Stimulated activated naive CD8-positive, alpha-beta T cell treated with anti-CD3 and anti-CD28 coated beads, Interleukin-15, Interleukin-2, amounts not matched to agents 100 ng/mL and 50 ng/mL, for 24 hours (primary cell): ENCODE measurements at regions not wholly inside any gene's neighbourhood (a gene's known extent, or its start where the extent isn't known, plus 50 kb on each side); places are given as distances from the start of the nearest gene placed in this dataset.
"Not testable (repeated sequence)": the region's sequence is repeated elsewhere in the genome, so short reads cannot be mapped to it uniquely, and the experiment has no call there.

Experiments used
- H3K27ac Mint-ChIP-seq: one replicate; pipeline ENCODE4 v1.8.0; 2021; ENCODE audit warnings: mild to moderate bottlenecking, mixed read lengths
- H3K27me3 Mint-ChIP-seq: one replicate; pipeline ENCODE4 v1.8.0; 2021; ENCODE audit warnings: mixed read lengths
- H3K36me3 Mint-ChIP-seq: one replicate; pipeline ENCODE4 v1.8.0; 2021; ENCODE audit warnings: low read depth, mixed read lengths
- H3K4me1 Mint-ChIP-seq: one replicate; pipeline ENCODE4 v1.8.0; 2021; ENCODE audit warnings: low read depth, mixed read lengths
- H3K4me3 Mint-ChIP-seq: one replicate; pipeline ENCODE4 v1.8.0; 2021; ENCODE audit warnings: mild to moderate bottlenecking, mixed read lengths
- H3K9me3 Mint-ChIP-seq: one replicate; pipeline ENCODE4 v1.8.0; 2021; ENCODE audit warnings: mixed read lengths

DNA sequence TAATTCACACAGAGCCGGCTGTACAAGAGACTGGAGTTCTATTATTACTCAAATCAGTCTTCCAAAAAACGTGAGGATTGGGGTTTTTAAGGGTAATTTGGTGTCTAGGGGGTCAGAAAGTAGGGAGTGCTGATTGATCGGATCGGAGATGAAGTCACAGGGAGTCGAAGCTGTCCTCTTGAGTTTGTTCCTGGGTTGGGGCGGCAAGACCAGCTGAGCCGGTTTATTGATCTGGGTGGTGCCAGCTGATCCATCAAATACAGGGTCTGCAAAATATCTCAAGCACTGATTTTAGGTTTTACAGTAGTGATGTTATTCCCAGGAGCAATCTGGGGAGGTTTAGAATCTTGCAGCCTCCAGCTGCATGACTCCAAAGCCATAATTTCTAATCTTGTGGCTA, 262.7 kb downstream of the KCNRG start:
- peaks cover 4% of the 10 kb centered on the region for H3K27me3 Mint-ChIP-seq
- peaks cover 11% of the 10 kb centered on the region for H3K9me3 Mint-ChIP-seq
- H3K4me3 Mint-ChIP-seq: no peak overlapping the region
- H3K27ac Mint-ChIP-seq: no peak overlapping the region
- H3K36me3 Mint-ChIP-seq: peaks cover 6% of the 10 kb centered on the region
- no peaks in the 10 kb centered on the region for H3K4me1 Mint-ChIP-seq

DNA sequence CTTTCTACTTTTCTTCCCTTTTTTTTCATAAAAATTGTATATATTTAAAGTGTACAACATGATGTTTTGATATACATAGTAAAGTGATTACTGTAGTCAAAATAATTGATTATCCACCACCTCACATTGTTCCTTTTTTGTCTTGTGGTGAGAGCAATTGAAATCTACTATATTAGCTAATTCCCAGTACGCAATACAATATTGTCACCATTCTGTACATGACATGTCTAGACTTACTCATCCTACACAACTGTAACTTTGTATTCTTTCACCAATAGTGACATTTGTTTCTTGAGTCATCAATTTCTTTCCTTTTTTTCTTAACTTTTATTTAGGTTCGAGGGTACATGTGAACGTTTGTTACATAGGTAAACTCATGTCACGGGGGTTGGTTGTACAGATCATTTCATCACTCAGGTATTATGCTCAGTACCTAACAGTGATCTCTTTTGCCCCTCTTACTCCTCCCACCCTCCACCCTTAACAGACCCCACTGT, 265.2 kb downstream of the KCNRG start:
- no peak overlapping the region for H3K27ac Mint-ChIP-seq
- peaks cover 6% of the 10 kb centered on the region for H3K36me3 Mint-ChIP-seq
- H3K4me1 Mint-ChIP-seq: peaks cover 12% of the 10 kb centered on the region
- H3K9me3 Mint-ChIP-seq: peaks cover 11% of the 10 kb centered on the region
- peaks cover 9% of the 10 kb centered on the region for H3K27me3 Mint-ChIP-seq
- H3K4me3 Mint-ChIP-seq: no peak overlapping the region

DNA sequence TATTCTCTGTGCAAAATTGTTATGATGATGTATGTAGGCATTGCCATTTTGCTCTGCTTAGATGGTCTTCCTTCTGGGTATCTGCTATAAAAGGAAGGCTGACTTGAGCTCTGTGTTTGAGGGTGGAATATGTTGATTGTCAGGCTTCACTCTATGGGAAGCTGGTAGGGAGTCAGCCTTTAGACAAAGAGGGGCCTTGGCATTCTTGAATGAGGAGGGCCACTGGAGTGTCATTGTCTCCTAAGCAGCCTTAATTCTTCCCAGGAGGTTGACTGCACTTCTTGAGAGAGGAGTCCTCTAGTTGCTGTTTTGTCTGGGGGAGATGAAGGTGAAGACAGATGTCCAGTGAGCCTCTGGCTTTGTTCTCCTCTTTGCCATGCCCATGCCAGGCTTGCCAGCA, 266.8 kb downstream of the KCNRG start:
- Mint-ChIP-seq H3K9me3 (peaks cover 11% of the 10 kb centered on the region), H3K27me3 (peaks cover 9% of the 10 kb centered on the region), H3K4me1 (peaks cover 12% of the 10 kb centered on the region), H3K36me3 (peaks cover 6% of the 10 kb centered on the region), H3K27ac (no peak overlapping the region), H3K4me3 (no peak overlapping the region)

DNA sequence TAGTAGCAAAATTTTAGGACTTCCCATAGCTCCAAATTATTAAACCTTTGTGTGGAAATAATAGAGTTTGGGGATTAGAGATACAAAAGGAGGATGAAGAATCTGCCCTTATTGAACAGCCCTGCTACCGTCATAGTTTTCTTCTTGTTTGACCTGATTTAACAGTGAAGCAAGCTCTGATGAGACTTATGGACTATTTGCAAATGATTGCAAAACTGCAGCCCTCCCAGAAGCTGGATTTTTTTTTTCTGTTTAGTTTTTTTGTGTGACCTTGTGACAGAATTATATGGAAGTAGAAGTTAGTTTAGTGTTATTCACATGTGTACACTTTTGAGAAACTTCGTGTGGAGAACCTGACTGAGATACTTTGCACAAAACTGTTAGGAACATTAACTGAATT, 267.8 kb downstream of the KCNRG start:
- H3K9me3 Mint-ChIP-seq: peaks cover 6% of the 10 kb centered on the region
- peaks cover 12% of the 10 kb centered on the region for H3K4me1 Mint-ChIP-seq
- H3K27ac Mint-ChIP-seq: no peak overlapping the region
- H3K4me3 Mint-ChIP-seq: no peak overlapping the region
- H3K27me3 Mint-ChIP-seq: peaks cover 9% of the 10 kb centered on the region
- peaks cover 6% of the 10 kb centered on the region for H3K36me3 Mint-ChIP-seq

DNA sequence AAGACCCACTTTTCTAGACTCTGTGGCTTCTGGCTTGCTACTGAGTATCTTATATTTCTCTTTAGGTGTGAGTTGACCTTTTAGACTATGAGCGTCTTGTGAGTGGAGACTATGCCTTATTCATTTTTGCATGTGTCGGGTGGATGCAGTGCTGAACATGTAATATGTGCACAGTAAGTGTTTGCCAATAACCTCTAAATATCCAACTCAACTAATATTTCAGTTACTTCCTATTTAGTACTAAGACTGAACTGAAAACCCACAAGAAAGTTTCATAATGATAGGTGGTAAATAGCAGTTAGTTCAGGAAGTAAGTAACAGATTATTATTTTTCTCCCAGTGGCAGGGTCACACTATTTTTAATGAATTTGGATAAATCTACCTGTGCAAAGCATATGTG, 269.3 kb downstream of the KCNRG start:
- Mint-ChIP-seq H3K9me3 (peaks cover 6% of the 10 kb centered on the region), H3K27ac (no peak overlapping the region)

DNA sequence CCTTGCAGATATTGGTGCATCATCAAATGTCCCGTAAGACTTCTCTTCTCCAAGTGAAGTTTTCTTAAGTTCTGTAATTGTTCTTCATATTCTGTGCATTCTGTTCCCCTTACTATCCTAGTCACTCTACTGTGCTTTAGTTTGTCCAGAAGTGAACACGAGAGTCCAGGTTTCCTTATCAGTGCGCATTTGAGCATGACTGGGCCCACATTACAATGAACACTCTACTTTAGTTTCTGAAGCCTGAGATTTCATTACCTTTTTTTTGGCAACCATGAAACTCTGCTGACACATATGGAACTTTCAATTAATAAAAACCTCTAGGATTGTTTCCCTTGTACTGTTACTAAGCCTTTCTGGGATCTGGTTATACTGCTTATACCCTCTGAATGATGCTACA, 270.0 kb downstream of the KCNRG start:
- H3K27ac Mint-ChIP-seq: no peak overlapping the region
- peaks cover 6% of the 10 kb centered on the region for H3K36me3 Mint-ChIP-seq
- H3K27me3 Mint-ChIP-seq: peaks cover 9% of the 10 kb centered on the region
- H3K4me1 Mint-ChIP-seq: peaks cover 12% of the 10 kb centered on the region
- no peak overlapping the region for H3K4me3 Mint-ChIP-seq
- H3K9me3 Mint-ChIP-seq: peaks cover 6% of the 10 kb centered on the region

More for the DNA sequence above, 269.3 kb downstream of the KCNRG start:
- no peak overlapping the region for H3K4me3 Mint-ChIP-seq
- H3K36me3 Mint-ChIP-seq: peaks cover 6% of the 10 kb centered on the region
- peaks cover 12% of the 10 kb centered on the region for H3K4me1 Mint-ChIP-seq
- H3K27me3 Mint-ChIP-seq: peaks cover 9% of the 10 kb centered on the region

DNA sequence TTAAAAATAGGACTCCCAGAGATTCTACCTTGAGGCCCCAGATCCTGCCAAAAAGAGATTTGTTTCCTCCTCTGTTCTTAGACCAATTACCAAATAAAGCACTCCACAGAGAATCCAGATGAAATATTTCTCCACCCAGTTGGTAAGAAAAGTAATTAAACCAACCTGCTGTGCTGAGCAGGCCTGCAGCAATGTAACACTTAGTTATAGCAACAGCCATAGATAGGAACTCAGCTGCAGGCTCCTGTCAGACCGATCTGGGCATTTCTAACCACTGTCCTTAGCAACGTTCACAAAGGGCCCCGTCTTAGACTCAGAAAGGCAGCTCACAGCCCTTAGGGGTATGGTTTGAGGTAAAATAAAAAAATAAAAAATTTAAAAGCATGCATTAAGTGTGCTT, 271.1 kb downstream of the KCNRG start:
- H3K4me3 Mint-ChIP-seq: no peak overlapping the region
- peaks cover 12% of the 10 kb centered on the region for H3K4me1 Mint-ChIP-seq
- peaks cover 6% of the 10 kb centered on the region for H3K36me3 Mint-ChIP-seq
- no peak overlapping the region for H3K27ac Mint-ChIP-seq
- H3K27me3 Mint-ChIP-seq: peaks cover 5% of the 10 kb centered on the region
- peaks cover 6% of the 10 kb centered on the region for H3K9me3 Mint-ChIP-seq

DNA sequence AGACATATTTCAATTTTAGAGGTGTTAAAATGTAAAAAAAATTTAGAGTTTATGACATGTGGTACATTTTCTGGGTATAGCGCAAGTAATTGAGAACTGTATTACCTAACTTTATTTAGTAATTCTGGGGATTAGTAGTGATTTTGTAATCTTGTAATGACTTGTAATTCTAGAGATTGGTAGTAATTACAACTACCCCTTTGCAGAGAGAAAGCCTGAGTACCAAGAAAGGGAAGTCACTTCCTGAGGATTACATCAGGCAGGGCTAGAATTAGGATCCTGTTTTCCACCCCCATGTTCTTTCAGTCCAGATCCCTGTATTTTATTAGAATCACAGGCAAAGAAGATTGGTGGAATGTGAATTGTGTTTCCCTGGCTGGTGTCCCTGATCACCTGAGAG, 274.9 kb downstream of the KCNRG start:
- H3K27me3 Mint-ChIP-seq: no peaks in the 10 kb centered on the region
- no peaks in the 10 kb centered on the region for H3K36me3 Mint-ChIP-seq
- peaks cover 8% of the 10 kb centered on the region for H3K4me1 Mint-ChIP-seq
- H3K9me3 Mint-ChIP-seq: no peaks in the 10 kb centered on the region
- no peak overlapping the region for H3K4me3 Mint-ChIP-seq
- H3K27ac Mint-ChIP-seq: no peak overlapping the region

DNA sequence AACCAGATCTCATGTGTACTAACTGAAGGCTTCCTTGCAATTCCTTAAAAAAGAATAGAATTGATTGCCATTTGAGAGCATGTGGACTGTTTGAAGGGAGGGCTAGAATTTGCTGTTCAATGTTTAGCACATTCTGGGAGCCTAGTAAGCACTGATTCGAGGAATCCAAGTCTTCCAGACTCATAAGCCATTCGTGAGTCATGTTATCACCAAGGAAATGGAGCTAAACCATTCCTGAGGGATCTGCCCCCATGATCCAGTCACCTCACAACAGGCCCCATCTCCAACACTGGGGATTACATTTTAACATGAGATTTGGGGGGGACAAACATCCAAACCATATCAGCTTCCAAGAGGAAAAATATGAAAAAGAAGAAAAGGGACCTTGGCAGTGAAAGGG, 276.4 kb downstream of the KCNRG start:
- no peak overlapping the region for H3K27ac Mint-ChIP-seq

DNA sequence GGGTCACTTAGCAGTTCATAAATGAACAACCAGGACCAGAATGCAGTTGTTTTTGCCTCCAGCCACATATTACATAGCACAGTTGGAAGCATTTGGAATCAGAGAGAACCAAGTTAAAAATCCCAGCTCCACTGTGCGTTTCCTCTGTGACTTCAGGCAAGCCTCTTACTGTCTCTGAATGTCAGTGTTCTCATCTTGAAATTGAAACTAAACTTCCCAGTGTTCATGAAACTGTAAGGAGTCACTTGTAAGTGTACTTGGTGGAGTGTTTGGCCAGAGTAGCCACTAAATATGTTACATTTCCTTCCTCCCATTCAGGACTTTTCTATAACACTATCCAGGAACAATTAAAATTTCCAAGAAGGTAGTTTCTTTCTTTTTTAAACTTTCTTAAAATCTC, 276.8 kb downstream of the KCNRG start:
- H3K27ac Mint-ChIP-seq: no peak overlapping the region

More for the DNA sequence above, 276.4 kb downstream of the KCNRG start:
- no peaks in the 10 kb centered on the region for H3K27me3 Mint-ChIP-seq
- H3K36me3 Mint-ChIP-seq: no peaks in the 10 kb centered on the region
- H3K4me3 Mint-ChIP-seq: no peak overlapping the region
- H3K4me1 Mint-ChIP-seq: peaks cover 6% of the 10 kb centered on the region
- H3K9me3 Mint-ChIP-seq: no peaks in the 10 kb centered on the region

DNA sequence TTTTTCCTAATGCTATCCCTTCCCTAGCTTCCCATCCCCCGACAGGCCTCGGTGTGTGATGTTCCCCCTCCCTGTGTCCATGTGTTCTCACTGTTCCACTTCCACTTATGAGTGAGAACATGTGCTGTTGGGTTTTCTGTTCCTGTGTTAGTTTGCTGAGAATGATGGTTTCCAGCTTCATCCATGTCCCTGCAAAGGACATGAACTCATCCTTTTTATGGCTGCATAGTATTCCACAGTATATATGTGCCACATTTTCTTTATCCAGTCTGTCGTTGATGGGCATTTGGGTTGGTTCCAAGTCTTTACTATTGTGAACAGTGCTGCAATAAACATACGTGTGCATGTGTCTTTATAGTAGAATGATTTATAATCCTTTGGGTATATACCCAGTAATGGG, 279.2 kb downstream of the KCNRG start:
- H3K4me3 Mint-ChIP-seq, H3K36me3 Mint-ChIP-seq, H3K27ac Mint-ChIP-seq, H3K9me3 Mint-ChIP-seq: not testable (repeated sequence)
- H3K27me3 Mint-ChIP-seq: peaks cover 15% of the 10 kb centered on the region
- H3K4me1 Mint-ChIP-seq: peaks cover 12% of the 10 kb centered on the region

More for the DNA sequence above, 276.8 kb downstream of the KCNRG start:
- Mint-ChIP-seq H3K36me3 (no peaks in the 10 kb centered on the region), H3K4me1 (peaks cover 6% of the 10 kb centered on the region), H3K9me3 (no peaks in the 10 kb centered on the region), H3K27me3 (peaks cover under 1% of the 10 kb centered on the region), H3K4me3 (no peak overlapping the region)

DNA sequence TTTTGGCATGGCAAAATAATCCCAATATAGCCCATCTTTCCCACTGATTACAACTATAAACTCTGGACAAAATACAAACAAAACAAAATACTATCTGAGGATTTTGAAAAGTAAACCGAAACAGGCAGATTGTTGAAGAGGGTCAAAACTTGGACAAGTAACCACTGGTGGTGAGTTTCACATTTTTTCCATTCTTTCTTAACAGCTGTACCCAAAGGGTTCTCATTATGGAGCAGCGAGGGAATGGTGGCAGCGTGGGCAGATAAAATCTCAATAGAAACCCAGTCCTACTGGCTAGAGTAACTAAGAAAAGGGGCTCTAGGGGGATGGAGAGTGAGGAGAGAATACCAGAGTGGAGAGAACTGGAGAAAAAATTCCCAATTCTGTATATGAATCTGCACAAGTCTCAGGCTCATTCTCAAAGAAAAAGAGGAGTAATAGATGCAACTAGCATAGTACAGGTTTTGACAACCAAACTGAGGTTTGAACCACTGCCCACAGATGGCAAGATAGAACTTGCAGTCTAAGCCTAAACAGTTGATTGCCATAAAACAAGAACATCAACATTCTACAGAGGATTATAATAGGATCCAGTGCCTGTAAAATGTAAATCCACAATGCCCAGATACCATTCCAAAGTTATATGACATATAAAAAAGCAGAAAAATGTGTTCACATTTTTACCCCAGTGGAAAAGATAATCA, 284.5 kb downstream of the KCNRG start:
- no peak overlapping the region for H3K4me3 Mint-ChIP-seq

DNA sequence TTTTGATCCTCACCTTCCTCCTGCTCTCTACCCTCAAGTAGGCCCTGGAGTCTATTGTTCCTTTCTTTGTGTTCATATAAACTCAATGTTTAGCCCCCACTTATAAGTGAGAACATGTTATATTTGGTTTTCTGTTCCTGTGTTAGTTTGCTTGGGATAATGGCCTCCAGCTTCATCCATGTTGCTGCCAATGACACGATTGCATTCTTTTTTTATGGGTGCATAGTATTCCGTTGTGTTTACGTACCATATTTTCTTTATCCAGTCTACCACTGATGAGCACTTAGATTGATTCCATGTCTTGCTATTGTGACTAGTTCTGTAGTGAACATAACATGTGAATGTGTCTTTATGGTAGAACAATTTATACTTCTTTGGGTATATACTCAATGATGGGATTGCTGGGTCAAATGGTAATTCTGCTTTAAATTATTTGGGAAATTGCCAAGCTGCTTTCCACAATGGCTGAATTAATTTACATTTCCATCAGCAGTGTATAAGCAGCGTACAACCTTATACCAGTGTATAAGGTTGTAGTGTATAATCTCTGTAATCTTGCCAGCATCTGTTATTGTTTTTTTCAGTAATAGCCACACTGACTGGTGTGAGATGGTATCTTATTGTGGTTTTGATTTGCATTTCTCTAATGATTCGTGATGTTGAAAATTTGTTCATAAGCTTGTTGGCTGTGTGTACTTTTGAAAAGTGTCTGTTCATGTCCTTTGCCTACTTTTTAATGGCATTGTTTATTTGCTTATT, 288.9 kb downstream of the KCNRG start:
- H3K27me3 Mint-ChIP-seq: peaks cover 36% of the 10 kb centered on the region
- peaks cover 4% of the 10 kb centered on the region for H3K9me3 Mint-ChIP-seq
- peaks cover 1% of the 10 kb centered on the region for H3K4me1 Mint-ChIP-seq
- H3K36me3 Mint-ChIP-seq: no peaks in the 10 kb centered on the region
- no peak overlapping the region for H3K27ac Mint-ChIP-seq
- no peak overlapping the region for H3K4me3 Mint-ChIP-seq

More for the DNA sequence above, 284.5 kb downstream of the KCNRG start:
- Mint-ChIP-seq H3K9me3 (peaks cover 4% of the 10 kb centered on the region), H3K4me1 (peaks cover 6% of the 10 kb centered on the region), H3K36me3 (no peaks in the 10 kb centered on the region), H3K27me3 (peaks cover 28% of the 10 kb centered on the region), H3K27ac (no peak overlapping the region)

DNA sequence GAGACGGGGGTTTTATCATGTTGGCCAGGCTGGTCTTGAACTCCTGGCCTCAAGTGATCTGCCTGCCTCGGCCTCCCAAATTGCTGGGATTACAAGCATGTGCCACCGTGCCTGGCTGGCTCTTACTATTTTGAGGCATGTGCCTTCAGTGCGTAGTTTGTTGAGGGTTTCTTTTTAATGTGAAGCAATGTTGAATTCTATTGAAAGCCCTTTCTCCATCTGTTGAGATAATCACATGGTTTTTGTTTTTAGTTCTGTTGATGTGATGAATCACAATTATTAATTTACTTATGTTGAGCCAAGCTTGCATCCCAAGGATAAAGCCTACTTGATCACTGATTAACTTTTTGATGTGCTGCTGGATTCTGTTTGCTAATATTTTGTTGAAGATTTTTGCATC, 290.9 kb downstream of the KCNRG start:
- Mint-ChIP-seq H3K36me3 (no peaks in the 10 kb centered on the region), H3K27me3 (peaks cover 21% of the 10 kb centered on the region), H3K27ac (no peak overlapping the region), H3K4me1 (peaks cover 16% of the 10 kb centered on the region), H3K9me3 (peaks cover 4% of the 10 kb centered on the region), H3K4me3 (no peak overlapping the region)

DNA sequence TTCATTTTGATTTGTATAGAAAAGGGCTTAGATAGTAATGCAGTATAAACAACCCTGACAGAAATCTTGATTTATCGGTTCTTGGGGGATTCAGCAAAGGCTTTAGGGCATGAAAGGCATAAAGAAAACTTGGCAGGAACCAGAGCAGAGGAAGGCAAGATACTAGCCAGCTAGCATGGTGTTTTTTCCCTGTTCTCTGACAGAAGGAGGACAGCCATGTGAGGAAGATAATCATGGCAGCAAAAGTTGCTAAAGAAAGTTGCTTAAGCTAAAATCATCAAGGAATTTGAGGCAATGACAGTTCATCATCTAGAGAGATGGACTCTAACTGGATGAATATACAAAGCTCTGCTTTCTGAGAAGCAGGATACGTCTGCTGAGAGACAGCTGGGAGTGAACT, 294.1 kb downstream of the KCNRG start:
- Mint-ChIP-seq H3K9me3 (no peaks in the 10 kb centered on the region), H3K4me1 (peaks cover 16% of the 10 kb centered on the region), H3K4me3 (no peak overlapping the region), H3K36me3 (no peaks in the 10 kb centered on the region), H3K27me3 (peaks cover 21% of the 10 kb centered on the region), H3K27ac (no peak overlapping the region)
